H9 (cell line): ENCODE measurements at regions not wholly inside any gene's neighbourhood (a gene's known extent, or its start where the extent isn't known, plus 50 kb on each side); places are given as distances from the start of the nearest gene placed in this dataset.

ENCODE experiments used
- DNase-seq: peaks from one replicate; pipeline ENCODE4 v3.0.0-alpha.2; 2017
- H2AFZ ChIP-seq: one replicate; pipeline ENCODE4 v1.6.1; 2013; ENCODE audit warnings: mild to moderate bottlenecking, low read length, control low read depth, moderate library complexity
- H2AK5ac ChIP-seq: 2 replicates; pipeline ENCODE4 v1.6.1; 2013; ENCODE audit warnings: low read length, control low read depth, mixed read lengths; ENCODE audit not compliant: insufficient read length
- H2BK120ac ChIP-seq: one replicate; pipeline ENCODE4 v1.6.1; 2013; ENCODE audit warnings: low read depth, mild to moderate bottlenecking, low read length, control low read depth, inconsistent platforms; ENCODE audit not compliant: poor library complexity, severe bottlenecking
- H2BK12ac ChIP-seq: 2 replicates; pipeline ENCODE4 v1.6.1; 2013; ENCODE audit warnings: low read length, control low read depth, mixed read lengths, low read depth; ENCODE audit not compliant: insufficient read length
- H2BK15ac ChIP-seq: 2 replicates; pipeline ENCODE4 v1.6.1; 2013; ENCODE audit warnings: low read depth, low read length, control low read depth
- H2BK20ac ChIP-seq: one replicate; pipeline ENCODE4 v1.6.1; 2013; ENCODE audit warnings: low read depth, mild to moderate bottlenecking, low read length, control low read depth, inconsistent platforms; ENCODE audit not compliant: poor library complexity, severe bottlenecking
- H2BK5ac ChIP-seq: 2 replicates; pipeline ENCODE4 v1.6.1; 2013; ENCODE audit warnings: low read length, control low read depth, mixed read lengths; ENCODE audit not compliant: insufficient read length
- H3K14ac ChIP-seq: 2 replicates; pipeline ENCODE4 v1.6.1; 2013; ENCODE audit warnings: low read length, control low read depth; ENCODE audit not compliant: insufficient read depth
- H3K18ac ChIP-seq: 2 replicates; pipeline ENCODE4 v1.6.1; 2013; ENCODE audit warnings: low read depth, mild to moderate bottlenecking, mixed read lengths, low read length, control low read depth; ENCODE audit not compliant: insufficient read length
- H3K23ac ChIP-seq: 2 replicates; pipeline ENCODE4 v1.6.1; 2013; ENCODE audit warnings: low read length, control low read depth, mixed read lengths, low read depth; ENCODE audit not compliant: insufficient read length
- H3K23me2 ChIP-seq: 2 replicates; pipeline ENCODE4 v1.6.1; 2013; ENCODE audit warnings: low read depth, mild to moderate bottlenecking, mixed read lengths, low read length, control low read depth; ENCODE audit not compliant: insufficient read length, poor library complexity, severe bottlenecking
- H3K27ac ChIP-seq: 2 replicates; pipeline ENCODE4 v1.5.1; 2013; ENCODE audit warnings: low read length, control low read depth, mixed read lengths, low read depth; ENCODE audit not compliant: insufficient read length
- H3K27me3 ChIP-seq: 2 replicates; pipeline ENCODE4 v1.6.1; 2013; ENCODE audit warnings: low read length, control low read depth, inconsistent platforms; ENCODE audit not compliant: insufficient read depth
- H3K4ac ChIP-seq: 2 replicates; pipeline ENCODE4 v1.6.1; 2013; ENCODE audit warnings: low read depth, mild to moderate bottlenecking, control low read depth, inconsistent platforms, low read length, moderate library complexity
- H3K4me1 ChIP-seq: 2 replicates; pipeline ENCODE4 v1.6.1; 2013; ENCODE audit warnings: low read length, control low read depth, inconsistent platforms; ENCODE audit not compliant: insufficient read depth
- H3K4me2 ChIP-seq: 2 replicates; pipeline ENCODE4 v1.6.1; 2013; ENCODE audit warnings: low read length, control low read depth, mixed read lengths; ENCODE audit not compliant: insufficient read length, insufficient read depth
- H3K56ac ChIP-seq: 2 replicates; pipeline ENCODE4 v1.6.1; 2013; ENCODE audit warnings: low read depth, mild to moderate bottlenecking, mixed read lengths, low read length, control low read depth; ENCODE audit not compliant: insufficient read length
- H3K79me1 ChIP-seq: 2 replicates; pipeline ENCODE4 v1.6.1; 2013; ENCODE audit warnings: low read depth, mild to moderate bottlenecking, moderate library complexity, low read length, control low read depth, inconsistent platforms; ENCODE audit not compliant: insufficient read depth, poor library complexity, severe bottlenecking
- H3K79me2 ChIP-seq: 2 replicates; pipeline ENCODE4 v1.6.1; 2013; ENCODE audit warnings: low read length, control low read depth, inconsistent platforms; ENCODE audit not compliant: insufficient read depth
- H3K9ac ChIP-seq: 2 replicates; pipeline ENCODE4 v1.6.1; 2013; ENCODE audit warnings: low read length, control low read depth, mixed read lengths; ENCODE audit not compliant: insufficient read length; ENCODE audit errors: extremely low read depth
- H3K9me3 ChIP-seq: one replicate; pipeline ENCODE4 v1.6.1; 2013; ENCODE audit warnings: low read depth, low read length, inconsistent platforms; ENCODE audit not compliant: control insufficient read depth
- H3T11ph ChIP-seq: one replicate; pipeline ENCODE4 v1.6.1; 2013; ENCODE audit warnings: mild to moderate bottlenecking, low read length, control low read depth, inconsistent platforms
- H4K20me1 ChIP-seq: one replicate; pipeline ENCODE4 v1.6.1; 2013; ENCODE audit not compliant: control insufficient read depth, insufficient read length, insufficient read depth
- H4K5ac ChIP-seq: 2 replicates; pipeline ENCODE4 v1.6.1; 2013; ENCODE audit warnings: low read depth, mild to moderate bottlenecking, mixed read lengths, low read length, control low read depth; ENCODE audit not compliant: insufficient read length
- H4K8ac ChIP-seq: replicated peaks from 2 replicates; pipeline ENCODE4 v1.6.1; 2013; ENCODE audit warnings: low read length, control low read depth, mixed read lengths, low read depth; ENCODE audit not compliant: insufficient read length
- H4K91ac ChIP-seq: 2 replicates; pipeline ENCODE4 v1.6.1; 2013; ENCODE audit warnings: low read depth, mild to moderate bottlenecking, moderate library complexity, mixed read lengths, low read length, control low read depth; ENCODE audit not compliant: insufficient read length
- H3K27ac Mint-ChIP-seq, 3 experiments: 2 replicates in 2 of 3; 3 replicates in 1 of 3; pipeline ENCODE4 v1.8.0; 2020 to 2021; ENCODE audit warnings: mixed read lengths in 3 of 3, mild to moderate bottlenecking in 1 of 3, moderate library complexity in 1 of 3
- H3K27me3 Mint-ChIP-seq: 2 replicates; pipeline ENCODE4 v1.8.0; 2021; ENCODE audit warnings: low read depth, mild to moderate bottlenecking, moderate library complexity, mixed read lengths
- H3K36me3 Mint-ChIP-seq, 3 experiments: 2 replicates in 2 of 3; 3 replicates in 1 of 3; pipeline ENCODE4 v1.8.0; 2020 to 2021; ENCODE audit warnings: low read depth in 3 of 3, mixed read lengths in 3 of 3; ENCODE audit not compliant: insufficient read depth in 1 of 3
- H3K4me1 Mint-ChIP-seq, 2 experiments: 2 replicates each; pipeline ENCODE4 v1.8.0; 2020; ENCODE audit warnings: mixed read lengths in 2 of 2
- H3K4me3 Mint-ChIP-seq, 2 experiments: 2 replicates in 1 of 2; 3 replicates in 1 of 2; pipeline ENCODE4 v1.8.0; 2020 to 2021; ENCODE audit warnings: mild to moderate bottlenecking in 2 of 2, mixed read lengths in 2 of 2, moderate library complexity in 1 of 2
- H3K9me3 Mint-ChIP-seq, 2 experiments: 2 replicates in 1 of 2; 3 replicates in 1 of 2; pipeline ENCODE4 v1.8.0; 2020; ENCODE audit warnings: mild to moderate bottlenecking in 2 of 2, mixed read lengths in 2 of 2, moderate library complexity in 1 of 2
- CTCF ChIP-seq: fragments of 200-600 bp; sonication (generic); conservative IDR thresholded peaks from 3 replicates; pipeline ENCODE4 v1.8.0; 2021; ENCODE audit warnings: antibody characterized with exemption, mild to moderate bottlenecking

DNA sequence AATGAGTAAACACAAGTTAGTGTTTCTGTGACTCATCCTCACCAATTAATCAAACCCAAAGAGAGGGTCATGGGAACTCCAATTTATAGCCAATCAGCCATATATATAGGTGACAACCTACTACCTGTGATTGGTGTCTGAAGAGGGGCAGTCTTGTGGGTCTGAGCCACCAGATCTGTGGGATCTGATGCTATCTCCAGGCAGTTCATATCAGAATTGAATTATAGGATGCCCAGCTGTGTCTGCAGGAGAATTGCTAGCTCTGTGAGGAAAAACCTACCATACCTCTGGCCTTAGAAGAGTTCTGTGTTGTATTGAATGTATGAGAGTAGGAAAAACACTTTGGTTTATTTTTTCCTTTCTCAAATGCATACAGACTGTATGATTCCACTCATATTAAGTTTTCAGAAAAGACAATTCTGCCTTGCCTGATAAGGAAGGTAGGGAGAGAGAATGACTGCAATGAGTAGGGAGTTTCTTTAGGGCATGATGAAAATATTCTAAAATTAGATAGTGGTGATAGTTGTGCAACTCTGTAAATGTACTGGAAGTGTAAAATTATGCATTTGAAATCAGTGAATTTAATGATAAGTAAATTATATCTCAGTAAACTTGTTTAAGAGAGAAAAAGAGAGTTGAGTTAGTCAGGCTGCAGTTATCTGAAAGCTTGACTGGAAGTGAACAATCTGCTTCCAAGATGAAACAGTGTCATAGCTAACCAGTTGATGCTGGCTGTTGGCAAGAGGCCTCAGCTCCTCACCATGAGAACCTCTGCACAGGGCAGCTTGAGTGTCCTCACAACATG, 274.9 kb downstream of the AUH start:
- Histone ChIP-seq H4K91ac (no peak overlapping the region), H3K9ac (no peak overlapping the region), H3K4ac (no peak overlapping the region), H3K4me1 (peaks cover 2% of the 10 kb centered on the region; the same call in 1 of the 2 replicates), H3K18ac (no peak overlapping the region), H3T11ph (no peak overlapping the region), H2AFZ (no peak overlapping the region), H3K14ac (no peak overlapping the region), H4K20me1 (no peaks in the 10 kb centered on the region), H3K9me3 (no peaks in the 10 kb centered on the region), H2AK5ac (no peak overlapping the region), H2BK12ac (no peak overlapping the region), H3K23ac (no peak overlapping the region), H2BK5ac (no peak overlapping the region), H3K27ac (no peak overlapping the region), H3K27me3 (no peaks in the 10 kb centered on the region), H4K5ac (no peak overlapping the region), H2BK15ac (no peak overlapping the region), H2BK120ac (no peak overlapping the region), H2BK20ac (no peak overlapping the region), H3K79me2 (no peaks in the 10 kb centered on the region), H3K79me1 (no peaks in the 10 kb centered on the region), H3K4me2 (no peak overlapping the region), H3K23me2 (no peaks in the 10 kb centered on the region), H4K8ac (no peak overlapping the region), H3K56ac (no peak overlapping the region)
- Mint-ChIP-seq H3K36me3 (no peaks in the 10 kb centered on the region), H3K9me3 (no peaks in the 10 kb centered on the region), H3K27ac (no peak overlapping the region), H3K27me3 (no peaks in the 10 kb centered on the region; the same call in 1 of the 2 replicates), H3K4me3 (no peak overlapping the region), H3K4me1 (peaks cover 31 to 35% of the 10 kb centered on the region in 2 experiments)
- DNase-seq, result no peak
- TF ChIP-seq CTCF, result no peak
